Spleen (tissue), 11 donors: ENCODE measurements at regions not wholly inside any gene's neighbourhood (a gene's known extent, or its start where the extent isn't known, plus 50 kb on each side); places are given as distances from the start of the nearest gene placed in this dataset.

Experiments
- DNase-seq: peaks from one replicate; pipeline ENCODE4 v3.0.0-alpha.2; 2020
- H3K27ac ChIP-seq, 8 donors: fragments of 200-600 bp; sonication (generic) in 7 of 8; 1 replicate in 4 of 8; 2 replicates in 4 of 8; pipeline versions ENCODE4 v1.5.0 to v1.8.0; 2016 to 2021; ENCODE audit warnings: inconsistent platforms in 4 of 8, mild to moderate bottlenecking in 4 of 8, moderate library complexity in 1 of 8
- H3K27me3 ChIP-seq, 7 donors: fragments of 200-600 bp; sonication (generic) in 6 of 7; replicated peaks in 1 of 7; 1 replicate in 4 of 7; 2 replicates in 3 of 7; pipeline versions ENCODE4 v1.5.0 to v1.8.0; 2016 to 2021; ENCODE audit warnings: inconsistent platforms in 3 of 7, mild to moderate bottlenecking in 1 of 7
- H3K36me3 ChIP-seq, 6 donors: fragments of 200-600 bp; sonication (generic) in 5 of 6; 1 replicate in 4 of 6; 2 replicates in 2 of 6; pipeline versions ENCODE4 v1.5.0 to v1.8.0; 2016 to 2021; ENCODE audit warnings: inconsistent platforms in 2 of 6
- H3K4me1 ChIP-seq, 6 donors: fragments of 200-600 bp; sonication (generic) in 5 of 6; 1 replicate in 3 of 6; 2 replicates in 3 of 6; pipeline versions ENCODE4 v1.5.0 to v1.8.0; 2016 to 2021; ENCODE audit warnings: inconsistent platforms in 3 of 6
- H3K4me3 ChIP-seq, 8 donors: fragments of 200-600 bp; sonication (generic) in 7 of 8; 1 replicate in 4 of 8; 2 replicates in 4 of 8; pipeline versions ENCODE4 v1.5.0 to v1.8.0; 2016 to 2021; ENCODE audit warnings: inconsistent platforms in 4 of 8, mild to moderate bottlenecking in 4 of 8, moderate library complexity in 2 of 8
- H3K9me3 ChIP-seq, 8 donors: fragments of 200-600 bp; sonication (generic) in 7 of 8; 1 replicate in 4 of 8; 2 replicates in 4 of 8; pipeline versions ENCODE4 v1.5.0 to v1.8.0; 2016 to 2021; ENCODE audit warnings: inconsistent platforms in 4 of 8
- CTCF ChIP-seq, 11 experiments: fragments of 200-600 bp in 7 of 11; fragments of 450-650 bp in 4 of 11; sonication (generic) in 4 of 11; IDR thresholded peaks in 8 of 11; conservative IDR thresholded peaks in 3 of 11; 1 replicate in 7 of 11; 2 replicates in 4 of 11; pipeline versions ENCODE4 v1.4.0 to v1.8.0; 2016 to 2021; ENCODE audit warnings: antibody characterized with exemption in 11 of 11, inconsistent platforms in 4 of 11, mild to moderate bottlenecking in 1 of 11
- POLR2A ChIP-seq, 3 donors: fragments of 450-650 bp; IDR thresholded peaks; one replicate each; pipeline ENCODE4 v1.5.1; 2017; ENCODE audit warnings: antibody characterized with exemption in 3 of 3, mild to moderate bottlenecking in 1 of 3
- POLR2AphosphoS5 ChIP-seq, 3 donors: sonication (generic); formaldehyde crosslinking; IDR thresholded peaks; one replicate each; pipeline ENCODE4 v1.5.1; 2017; ENCODE audit warnings: antibody characterized with exemption in 3 of 3
- WGBS, 5 donors: extraction: QIAGEN DNeasy Blood & Tissue Kit in 3 of 5; methylation state at CpG; one replicate each; pipeline versions ENCODE4 v1.1.5 to v1.1.7; 2013 to 2018; 5-methylcytosine and 5-hydroxymethylcytosine counted together
- intact Hi-C: fragments of 100-400 bp; cut with DNase I; formaldehyde crosslinking; loops from one replicate; pipeline ENCODE4 v1.15.0; 2023; ENCODE audit warnings: low total_unique reads
- donor health status: healthy with polysubstance abuse.
- donor health status: DM: no; HTN: no; CAD: no; lungs with moderate emphysema.
- donor health status: DM: no; HTN: no; CAD: no.
- donor health status: Bipolar disorder and iron deficiency.
- donor health status: healthy.
- donor health status: DM: no; HTN: no; CAD: no.
- donor health status: DM: yes; HTN: yes; CAD: no.

GRCh38 chr4:173866322-173867026, 336.4 kb upstream of the HAND2 start:
- intact Hi-C loops = no loop called here
- Histone ChIP-seq H3K27ac (no peak overlapping the region), H3K4me3 (no peak overlapping the region), H3K9me3 (peaks cover 0 to 24% (median 21%) of the 10 kb centered on the region in 8 donors), H3K4me1 (no peaks in the 10 kb centered on the region), H3K27me3 (no peaks in the 10 kb centered on the region), H3K36me3 (no peaks in the 10 kb centered on the region)
- TF ChIP-seq CTCF (IDR thresholded peaks at IDR 0.05 in 8 of 11, conservative IDR thresholded peaks at IDR 0.05 in 3 of 11) = no peak
- TF ChIP-seq POLR2A (IDR thresholded peaks at IDR 0.05) = no peak
- no peak for TF ChIP-seq POLR2AphosphoS5 (IDR thresholded peaks at IDR 0.05)
- WGBS, 5 donors = 82 to 91% (median 88%) methylated on average over 3 of the region's 3 CpGs
- DNase-seq = no peak

GRCh38 chr4:173862754-173863153, 332.7 kb upstream of the HAND2 start:
- DNase-seq = no peak
- peaks cover 0 to 24% (median 21%) of the 10 kb centered on the region in 8 donors for H3K9me3 ChIP-seq
- H3K4me1 ChIP-seq = no peaks in the 10 kb centered on the region
- H3K36me3 ChIP-seq = no peaks in the 10 kb centered on the region
- H3K27me3 ChIP-seq = no peaks in the 10 kb centered on the region
- no peak overlapping the region for H3K27ac ChIP-seq
- intact Hi-C loops = no loop called here
- TF ChIP-seq CTCF (IDR thresholded peaks at IDR 0.05 in 8 of 11, conservative IDR thresholded peaks at IDR 0.05 in 3 of 11) = no peak
- TF ChIP-seq POLR2AphosphoS5 (IDR thresholded peaks at IDR 0.05) = no peak
- TF ChIP-seq POLR2A (IDR thresholded peaks at IDR 0.05) = no peak
- WGBS, 5 donors = 78 to 88% (median 81%) methylated on average over 3 of the region's 3 CpGs
- H3K4me3 ChIP-seq = no peak overlapping the region

- H3K9me3 ChIP-seq = peaks cover 0 to 20% (median 17%) of the 10 kb centered on the region in 8 donors
- H3K27ac ChIP-seq = no peak overlapping the region
- no peak for DNase-seq
- intact Hi-C loops = no loop called here
- TF ChIP-seq CTCF (IDR thresholded peaks at IDR 0.05 in 8 of 11, conservative IDR thresholded peaks at IDR 0.05 in 3 of 11) (no peak), POLR2A (IDR thresholded peaks at IDR 0.05) (no peak), POLR2AphosphoS5 (IDR thresholded peaks at IDR 0.05) (no peak)
- H3K36me3 ChIP-seq = no peaks in the 10 kb centered on the region
- H3K4me3 ChIP-seq = no peak overlapping the region
- H3K4me1 ChIP-seq = no peaks in the 10 kb centered on the region
- 64 to 81% (median 69%) methylated on average over 2 of the region's 2 CpGs for WGBS, 5 donors
- H3K27me3 ChIP-seq = no peaks in the 10 kb centered on the region
These were observed 330.1 kb upstream of the HAND2 start for GRCh38 chr4:173860094-173860493.

- intact Hi-C loops = no loop called here
- 44 to 57% (median 46%) methylated on average over 6 of the region's 6 CpGs for WGBS, 5 donors
- Histone ChIP-seq H3K9me3 (peaks cover 0 to 11% (median 8%) of the 10 kb centered on the region in 8 donors), H3K27me3 (no peaks in the 10 kb centered on the region), H3K4me3 (no peak overlapping the region), H3K36me3 (no peaks in the 10 kb centered on the region), H3K4me1 (no peaks in the 10 kb centered on the region), H3K27ac (no peak overlapping the region)
- TF ChIP-seq POLR2AphosphoS5 (IDR thresholded peaks at IDR 0.05) = no peak
- no peak for TF ChIP-seq CTCF (IDR thresholded peaks at IDR 0.05 in 8 of 11, conservative IDR thresholded peaks at IDR 0.05 in 3 of 11)
- no peak for TF ChIP-seq POLR2A (IDR thresholded peaks at IDR 0.05)
- no peak for DNase-seq
These were observed 329.2 kb upstream of the HAND2 start for GRCh38 chr4:173859091-173859713.
